ENCODE measurements at regions not wholly inside any gene's neighbourhood (a gene's known extent, or its start where the extent isn't known, plus 50 kb on each side); places are given as distances from the start of the nearest gene placed in this dataset.

GRCh38 chr18:70442933-70443332 lies 154.1 kb downstream of the SOCS6 start:
- H4K20me1 ChIP-seq (ENCODE audit: low read depth): no peaks in the 10 kb centered on the region
- no peaks in the 10 kb centered on the region for H3K36me3 ChIP-seq
- no peaks in the 10 kb centered on the region for H3K79me2 ChIP-seq (ENCODE audit: low read depth)
- Mint-ChIP-seq H3K27ac (no peak overlapping the region), H3K27me3 (ENCODE audit: insufficient read depth, low read depth) (peaks cover 6% of the 10 kb centered on the region), H3K36me3 (peaks cover 6% of the 10 kb centered on the region), H3K9me3 (peaks cover 22% of the 10 kb centered on the region), H3K4me3 (no peak overlapping the region), H3K4me1 (peaks cover 3% of the 10 kb centered on the region)
- peaks cover 38% of the 10 kb centered on the region for H3K4me1 ChIP-seq
- no peaks in the 10 kb centered on the region for H3K9me3 ChIP-seq (ENCODE audit: low read depth)
- no peak overlapping the region for H3K9ac ChIP-seq
- no peak overlapping the region for H3K4me3 ChIP-seq
- peaks cover 28% of the 10 kb centered on the region for H3F3A ChIP-seq (ENCODE audit: low read depth)
- no peaks in the 10 kb centered on the region for H3K27me3 ChIP-seq
- H3K27ac ChIP-seq: peak overlapping the region; percentile 94
- DNase-seq (ENCODE audit: low spot score): no peak
- H2AFZ ChIP-seq (replicated peaks): peak overlapping the region; percentile 95
- H3K4me2 ChIP-seq: no peak overlapping the region
- no peak for TF ChIP-seq EZH2 (IDR thresholded peaks at IDR 0.05)
- TF ChIP-seq, protein P1, sequence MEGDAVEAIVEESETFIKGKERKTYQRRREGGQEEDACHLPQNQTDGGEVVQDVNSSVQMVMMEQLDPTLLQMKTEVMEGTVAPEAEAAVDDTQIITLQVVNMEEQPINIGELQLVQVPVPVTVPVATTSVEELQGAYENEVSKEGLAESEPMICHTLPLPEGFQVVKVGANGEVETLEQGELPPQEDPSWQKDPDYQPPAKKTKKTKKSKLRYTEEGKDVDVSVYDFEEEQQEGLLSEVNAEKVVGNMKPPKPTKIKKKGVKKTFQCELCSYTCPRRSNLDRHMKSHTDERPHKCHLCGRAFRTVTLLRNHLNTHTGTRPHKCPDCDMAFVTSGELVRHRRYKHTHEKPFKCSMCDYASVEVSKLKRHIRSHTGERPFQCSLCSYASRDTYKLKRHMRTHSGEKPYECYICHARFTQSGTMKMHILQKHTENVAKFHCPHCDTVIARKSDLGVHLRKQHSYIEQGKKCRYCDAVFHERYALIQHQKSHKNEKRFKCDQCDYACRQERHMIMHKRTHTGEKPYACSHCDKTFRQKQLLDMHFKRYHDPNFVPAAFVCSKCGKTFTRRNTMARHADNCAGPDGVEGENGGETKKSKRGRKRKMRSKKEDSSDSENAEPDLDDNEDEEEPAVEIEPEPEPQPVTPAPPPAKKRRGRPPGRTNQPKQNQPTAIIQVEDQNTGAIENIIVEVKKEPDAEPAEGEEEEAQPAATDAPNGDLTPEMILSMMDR (IDR thresholded peaks at IDR 0.05): no peak
- no peak for TF ChIP-seq EZH2phosphoT487 (IDR thresholded peaks at IDR 0.05)

- Histone ChIP-seq H3K4me3 (no peak overlapping the region), H3K4me2 (no peak overlapping the region), H3K4me1 (no peaks in the 10 kb centered on the region), H3K36me3 (no peaks in the 10 kb centered on the region), H3K27me3 (no peaks in the 10 kb centered on the region), H3K79me2 (ENCODE audit: low read depth) (no peaks in the 10 kb centered on the region), H3F3A (ENCODE audit: low read depth) (no peaks in the 10 kb centered on the region), H4K20me1 (ENCODE audit: low read depth) (no peaks in the 10 kb centered on the region), H2AFZ (replicated peaks) (no peak overlapping the region), H3K9ac (no peak overlapping the region), H3K9me3 (ENCODE audit: low read depth) (no peaks in the 10 kb centered on the region), H3K27ac (no peak overlapping the region)
- DNase-seq (ENCODE audit: low spot score): no peak
- Mint-ChIP-seq H3K27ac (no peak overlapping the region), H3K4me1 (no peaks in the 10 kb centered on the region), H3K36me3 (no peaks in the 10 kb centered on the region), H3K27me3 (ENCODE audit: insufficient read depth, low read depth) (peaks cover 3% of the 10 kb centered on the region), H3K4me3 (no peak overlapping the region), H3K9me3 (no peaks in the 10 kb centered on the region)
- TF ChIP-seq, protein P1 (IDR thresholded peaks at IDR 0.05): no peak
- TF ChIP-seq EZH2phosphoT487 (IDR thresholded peaks at IDR 0.05) (no peak), EZH2 (IDR thresholded peaks at IDR 0.05) (no peak)
Measured at GRCh38 chr18:70432804-70433400, 144.1 kb downstream of the SOCS6 start.

DNA sequence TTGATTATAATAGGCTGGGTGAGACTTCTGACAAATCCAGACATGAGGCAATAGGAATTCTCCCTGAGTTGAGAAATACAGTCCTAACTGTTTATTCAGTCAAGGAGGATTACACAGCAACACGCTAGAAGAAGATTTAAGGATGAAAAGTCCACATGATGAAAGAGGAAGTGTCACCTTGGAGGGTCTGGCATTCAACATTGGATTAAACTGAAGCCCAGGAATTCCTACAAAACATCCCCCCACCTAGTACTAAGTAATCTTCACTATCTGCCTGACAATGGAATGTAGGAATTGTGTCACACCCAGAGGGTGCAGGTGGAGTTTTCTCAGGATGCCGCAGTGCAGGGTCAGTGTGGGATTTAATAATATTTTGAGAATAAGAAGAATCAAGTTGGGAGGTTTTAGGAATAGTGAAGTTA lies 142.4 kb downstream of the SOCS6 start:
- no peaks in the 10 kb centered on the region for H3K4me1 ChIP-seq
- H3K27ac ChIP-seq: no peak overlapping the region
- DNase-seq (ENCODE audit: low spot score): no peak
- no peak overlapping the region for H3K4me3 ChIP-seq
- H3F3A ChIP-seq (ENCODE audit: low read depth): no peaks in the 10 kb centered on the region
- H3K36me3 ChIP-seq: no peaks in the 10 kb centered on the region
- H4K20me1 ChIP-seq (ENCODE audit: low read depth): no peaks in the 10 kb centered on the region
- Mint-ChIP-seq H3K9me3 (no peaks in the 10 kb centered on the region), H3K36me3 (no peaks in the 10 kb centered on the region), H3K27me3 (ENCODE audit: insufficient read depth, low read depth) (peaks cover 3% of the 10 kb centered on the region), H3K27ac (no peak overlapping the region), H3K4me3 (no peak overlapping the region), H3K4me1 (no peaks in the 10 kb centered on the region)
- H3K4me2 ChIP-seq: no peak overlapping the region
- H3K9me3 ChIP-seq (ENCODE audit: low read depth): no peaks in the 10 kb centered on the region
- H2AFZ ChIP-seq (replicated peaks): no peak overlapping the region
- no peak overlapping the region for H3K9ac ChIP-seq
- H3K27me3 ChIP-seq: no peaks in the 10 kb centered on the region
- TF ChIP-seq EZH2phosphoT487 (IDR thresholded peaks at IDR 0.05) (no peak), EZH2 (IDR thresholded peaks at IDR 0.05) (no peak)
- H3K79me2 ChIP-seq (ENCODE audit: low read depth): no peaks in the 10 kb centered on the region

DNA sequence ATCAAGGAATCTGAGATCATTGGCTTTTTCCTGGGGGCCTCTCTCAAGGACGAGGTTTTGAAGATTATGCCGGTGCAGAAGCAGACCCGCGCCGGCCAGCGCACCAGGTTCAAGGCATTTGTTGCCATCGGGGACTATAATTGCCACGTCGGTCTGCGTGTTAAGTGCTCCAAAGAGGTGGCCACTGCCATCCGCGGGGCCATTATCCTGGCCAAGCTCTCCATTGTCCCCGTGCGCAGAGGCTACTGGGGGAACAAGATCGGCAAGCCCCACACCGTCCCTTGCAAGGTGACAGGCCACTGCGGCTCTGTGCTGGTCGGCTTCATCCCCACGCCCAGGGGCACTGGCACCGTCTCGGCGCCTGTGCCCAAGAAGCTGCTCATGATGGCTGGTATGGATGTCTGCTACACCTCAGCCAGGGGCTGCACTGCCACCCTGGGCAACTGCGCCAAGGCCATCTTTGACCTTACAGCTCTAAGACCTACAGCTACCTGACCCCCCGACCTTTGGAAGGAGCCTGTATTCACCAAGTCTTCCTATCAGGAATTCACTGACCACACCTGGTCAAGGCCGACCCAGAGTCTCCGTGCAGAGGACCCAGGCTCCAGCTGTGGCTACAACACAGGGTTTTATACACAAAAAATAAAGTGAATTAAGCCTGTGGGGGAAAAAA lies 141.8 kb downstream of the SOCS6 start:
- H3K9me3 ChIP-seq (ENCODE audit: low read depth): no peaks in the 10 kb centered on the region
- Mint-ChIP-seq H3K4me1 (no peaks in the 10 kb centered on the region), H3K36me3 (no peaks in the 10 kb centered on the region), H3K9me3 (no peaks in the 10 kb centered on the region), H3K27me3 (ENCODE audit: insufficient read depth, low read depth) (peaks cover 3% of the 10 kb centered on the region), H3K4me3 (no peak overlapping the region), H3K27ac (no peak overlapping the region)
- H3K4me3 ChIP-seq: no peak overlapping the region
- H3K9ac ChIP-seq: no peak overlapping the region
- no peaks in the 10 kb centered on the region for H3K79me2 ChIP-seq (ENCODE audit: low read depth)
- H2AFZ ChIP-seq (replicated peaks): no peak overlapping the region
- TF ChIP-seq EZH2 (IDR thresholded peaks at IDR 0.05) (no peak), EZH2phosphoT487 (IDR thresholded peaks at IDR 0.05) (no peak)
- TF ChIP-seq, protein P1 (IDR thresholded peaks at IDR 0.05): no peak
- no peaks in the 10 kb centered on the region for H3K4me1 ChIP-seq
- H3K36me3 ChIP-seq: no peaks in the 10 kb centered on the region
- no peak overlapping the region for H3K27ac ChIP-seq
- no peaks in the 10 kb centered on the region for H3K27me3 ChIP-seq
- no peak for DNase-seq (ENCODE audit: low spot score)
- H3F3A ChIP-seq (ENCODE audit: low read depth): no peaks in the 10 kb centered on the region
- no peak overlapping the region for H3K4me2 ChIP-seq
- no peaks in the 10 kb centered on the region for H4K20me1 ChIP-seq (ENCODE audit: low read depth)
